Panc1 (cell line): ENCODE measurements at regions not wholly inside any gene's neighbourhood (a gene's known extent, or its start where the extent isn't known, plus 50 kb on each side); places are given as distances from the start of the nearest gene placed in this dataset.

Experiments used
- POLR2AphosphoS5 ChIP-seq: IDR thresholded peaks from 2 replicates; pipeline ENCODE4 v1.6.1; 2012; ENCODE audit warnings: mild to moderate bottlenecking, low read depth, low read length, moderate library complexity
- SIN3A ChIP-seq: IDR thresholded peaks from 2 replicates; pipeline ENCODE4 v1.6.1; 2012; ENCODE audit warnings: low read depth, mild to moderate bottlenecking, low read length, moderate library complexity, borderline replicate concordance; ENCODE audit not compliant: insufficient read depth
- TCF7L2 ChIP-seq: IDR thresholded peaks from 2 replicates; pipeline ENCODE4 v1.6.1; 2011; ENCODE audit warnings: mild to moderate bottlenecking, low read depth, low read length, inconsistent platforms
- TF ChIP-seq, protein P1 (sequence below): fragments of 450-650 bp; IDR thresholded peaks from 2 replicates; pipeline ENCODE4 v1.5.1; 2017; ENCODE audit warnings: mild to moderate bottlenecking

DNA sequence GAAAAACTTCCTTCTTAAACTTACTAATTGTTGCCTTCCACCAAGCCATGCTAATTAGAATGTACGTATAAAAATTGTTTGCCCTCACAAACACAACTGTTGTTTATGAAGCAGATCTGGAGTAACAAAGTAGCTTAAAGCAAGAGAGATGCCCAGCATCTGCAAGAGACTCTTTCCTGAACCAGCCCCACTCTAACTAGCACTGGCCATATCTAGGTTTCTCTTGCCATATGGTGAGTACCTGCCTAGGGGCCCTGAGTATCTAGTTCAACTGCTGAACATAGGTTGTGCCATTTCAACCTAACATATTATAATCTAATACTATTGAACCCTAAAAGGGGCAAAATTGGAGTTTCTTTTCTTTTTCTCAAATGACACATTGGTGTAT is 883.4 kb upstream of the B3GALT2 start:
- TF ChIP-seq, protein P1, sequence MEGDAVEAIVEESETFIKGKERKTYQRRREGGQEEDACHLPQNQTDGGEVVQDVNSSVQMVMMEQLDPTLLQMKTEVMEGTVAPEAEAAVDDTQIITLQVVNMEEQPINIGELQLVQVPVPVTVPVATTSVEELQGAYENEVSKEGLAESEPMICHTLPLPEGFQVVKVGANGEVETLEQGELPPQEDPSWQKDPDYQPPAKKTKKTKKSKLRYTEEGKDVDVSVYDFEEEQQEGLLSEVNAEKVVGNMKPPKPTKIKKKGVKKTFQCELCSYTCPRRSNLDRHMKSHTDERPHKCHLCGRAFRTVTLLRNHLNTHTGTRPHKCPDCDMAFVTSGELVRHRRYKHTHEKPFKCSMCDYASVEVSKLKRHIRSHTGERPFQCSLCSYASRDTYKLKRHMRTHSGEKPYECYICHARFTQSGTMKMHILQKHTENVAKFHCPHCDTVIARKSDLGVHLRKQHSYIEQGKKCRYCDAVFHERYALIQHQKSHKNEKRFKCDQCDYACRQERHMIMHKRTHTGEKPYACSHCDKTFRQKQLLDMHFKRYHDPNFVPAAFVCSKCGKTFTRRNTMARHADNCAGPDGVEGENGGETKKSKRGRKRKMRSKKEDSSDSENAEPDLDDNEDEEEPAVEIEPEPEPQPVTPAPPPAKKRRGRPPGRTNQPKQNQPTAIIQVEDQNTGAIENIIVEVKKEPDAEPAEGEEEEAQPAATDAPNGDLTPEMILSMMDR, result no peak
- TF ChIP-seq SIN3A (no peak), TCF7L2 (no peak), POLR2AphosphoS5 (no peak)
